Heart left ventricle (tissue), 13 donors: ENCODE measurements at regions not wholly inside any gene's neighbourhood (a gene's known extent, or its start where the extent isn't known, plus 50 kb on each side); places are given as distances from the start of the nearest gene placed in this dataset.

Experiments
- CTCF ChIP-seq, 12 donors: fragments of 200-600 bp; sonication (generic) in 4 of 12; IDR thresholded peaks; one replicate each; pipeline versions ENCODE4 v1.5.0 to v1.8.0; 2018 to 2022; ENCODE audit warnings: antibody characterized with exemption in 12 of 12, mild to moderate bottlenecking in 5 of 12
- POLR2A ChIP-seq, 2 donors: fragments of 450-650 bp; IDR thresholded peaks; one replicate each; pipeline ENCODE4 v1.6.1; 2017; ENCODE audit warnings: antibody characterized with exemption in 2 of 2, mild to moderate bottlenecking in 2 of 2, moderate library complexity in 2 of 2
- donor health status: ischemic (EF 13 %, LVEDD 7.1; RV severe dilation, severe dysfunction).
- donor health status: DM: no; HTN: yes; CAD: no.
- donor health status: DM: no; HTN: no; CAD: no.
- donor health status: ischemic (EF 25% LVEDD 6.9; RV normal size, moderate dysfunction).
- donor health status: ischemic (EF 25% LVEDD 5.7; RV mildly dilated, moderate dysfunction).
- donor health status: ischemic (EF 35%, LVEDD 5.7; RV mildly dilated, moderate dysfunction).
- donor health status: nonischemic (EF 11% LVEDD 7.7; RV severe dilation, severe dysfunction).
- donor health status: DM: yes; HTN: yes; CAD: no.
- donor health status: PGD.
- donor health status: ischemic (EF 29% LVEDD 5.4; RV normal size, mild dysfunction).
- donor health status: nonischemic (EF 23%, LVEDD 6.1; RV moderate dilation, normal function).

DNA sequence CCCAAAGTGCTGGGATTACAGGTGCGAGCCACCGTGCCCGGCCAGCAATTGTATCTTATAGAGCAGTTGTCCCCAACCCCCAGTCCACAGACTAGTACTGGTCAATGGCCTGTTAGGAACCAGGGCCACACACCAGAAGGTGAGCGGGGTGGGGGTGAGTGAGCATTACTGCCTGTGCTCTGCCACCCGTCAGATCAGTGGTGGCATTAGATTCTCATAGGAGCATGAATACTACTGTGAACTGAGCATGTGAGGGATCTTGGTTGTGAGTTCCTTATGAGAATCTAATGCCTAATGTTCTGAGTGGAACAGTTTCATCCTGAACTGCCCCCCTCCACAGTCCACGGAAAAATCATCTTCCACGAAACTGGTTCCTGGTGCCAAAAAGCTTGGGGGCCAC lies 328.0 kb upstream of the BOD1L1 start:
- no peak for TF ChIP-seq CTCF (IDR thresholded peaks at IDR 0.05)
- TF ChIP-seq POLR2A (IDR thresholded peaks at IDR 0.05), result no peak
